ENCODE measurements at regions not wholly inside any gene's neighbourhood (a gene's known extent, or its start where the extent isn't known, plus 50 kb on each side); places are given as distances from the start of the nearest gene placed in this dataset.

GRCh38 chr2:34317797-34318196 is 718.7 kb upstream of the FAM98A start:
- no peak overlapping the region for H3K4me3 ChIP-seq (ENCODE audit: low read length)
- DNase-seq (ENCODE audit: low read depth), result no peak
- TF ChIP-seq, protein P1, sequence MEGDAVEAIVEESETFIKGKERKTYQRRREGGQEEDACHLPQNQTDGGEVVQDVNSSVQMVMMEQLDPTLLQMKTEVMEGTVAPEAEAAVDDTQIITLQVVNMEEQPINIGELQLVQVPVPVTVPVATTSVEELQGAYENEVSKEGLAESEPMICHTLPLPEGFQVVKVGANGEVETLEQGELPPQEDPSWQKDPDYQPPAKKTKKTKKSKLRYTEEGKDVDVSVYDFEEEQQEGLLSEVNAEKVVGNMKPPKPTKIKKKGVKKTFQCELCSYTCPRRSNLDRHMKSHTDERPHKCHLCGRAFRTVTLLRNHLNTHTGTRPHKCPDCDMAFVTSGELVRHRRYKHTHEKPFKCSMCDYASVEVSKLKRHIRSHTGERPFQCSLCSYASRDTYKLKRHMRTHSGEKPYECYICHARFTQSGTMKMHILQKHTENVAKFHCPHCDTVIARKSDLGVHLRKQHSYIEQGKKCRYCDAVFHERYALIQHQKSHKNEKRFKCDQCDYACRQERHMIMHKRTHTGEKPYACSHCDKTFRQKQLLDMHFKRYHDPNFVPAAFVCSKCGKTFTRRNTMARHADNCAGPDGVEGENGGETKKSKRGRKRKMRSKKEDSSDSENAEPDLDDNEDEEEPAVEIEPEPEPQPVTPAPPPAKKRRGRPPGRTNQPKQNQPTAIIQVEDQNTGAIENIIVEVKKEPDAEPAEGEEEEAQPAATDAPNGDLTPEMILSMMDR (conservative IDR thresholded peaks at IDR 0.05; ENCODE audit: low read length), result no peak

DNA sequence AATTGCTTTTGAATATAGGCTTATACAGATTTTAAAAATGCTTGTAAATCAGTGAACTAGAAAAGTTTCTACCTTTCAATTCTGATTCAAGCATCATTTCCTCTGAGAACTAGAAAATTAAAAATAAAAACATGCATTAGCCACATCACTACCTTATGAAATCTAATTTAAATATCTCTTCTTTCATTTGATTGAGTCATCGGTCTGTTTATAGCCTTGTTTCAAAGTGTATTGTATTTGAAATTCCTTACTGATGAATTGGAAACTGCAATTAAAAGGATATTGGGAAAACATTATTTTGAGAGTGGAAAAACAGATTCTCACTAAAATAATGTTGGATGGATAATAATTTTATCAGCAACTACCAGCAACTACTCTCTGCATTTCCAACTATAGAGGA is 717.7 kb upstream of the FAM98A start:
- TF ChIP-seq, protein P1 (conservative IDR thresholded peaks at IDR 0.05; ENCODE audit: low read length), result no peak

GRCh38 chr2:34311816-34312215 is 712.7 kb upstream of the FAM98A start:
- DNase-seq (ENCODE audit: low read depth), result no peak
- H3K4me3 ChIP-seq (ENCODE audit: low read length), result no peak overlapping the region
- TF ChIP-seq, protein P1 (conservative IDR thresholded peaks at IDR 0.05; ENCODE audit: low read length), result no peak

More for the DNA sequence above, 717.7 kb upstream of the FAM98A start:
- no peak overlapping the region for H3K4me3 ChIP-seq (ENCODE audit: low read length)
- DNase-seq (ENCODE audit: low read depth), result no peak

- DNase-seq (ENCODE audit: low read depth), result no peak
- TF ChIP-seq, protein P1 (conservative IDR thresholded peaks at IDR 0.05; ENCODE audit: low read length), result no peak
- no peak overlapping the region for H3K4me3 ChIP-seq (ENCODE audit: low read length)
These were observed 709.0 kb upstream of the FAM98A start for GRCh38 chr2:34308140-34308539.

DNA sequence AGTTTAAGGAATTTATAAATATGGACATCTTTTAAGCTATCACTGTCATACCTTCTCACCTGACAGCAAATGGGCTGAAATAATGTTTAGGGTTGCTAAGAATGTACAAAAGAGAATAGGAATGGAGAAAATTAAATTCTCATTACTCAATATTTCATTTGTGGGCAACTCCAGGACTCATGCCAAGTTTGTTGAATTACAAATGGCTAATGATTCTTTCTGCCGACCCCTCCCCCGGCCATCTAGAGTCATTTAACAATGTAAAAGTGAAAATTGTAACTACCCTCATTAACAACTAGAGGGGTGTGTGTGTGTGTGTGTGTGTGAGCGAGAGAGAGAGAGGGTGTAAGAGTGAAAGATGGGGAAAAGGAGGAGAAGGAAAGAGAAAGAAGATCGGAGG is 708.5 kb upstream of the FAM98A start:
- TF ChIP-seq, protein P1 (conservative IDR thresholded peaks at IDR 0.05; ENCODE audit: low read length), result no peak
- no peak for DNase-seq (ENCODE audit: low read depth)
- no peak overlapping the region for H3K4me3 ChIP-seq (ENCODE audit: low read length)

DNA sequence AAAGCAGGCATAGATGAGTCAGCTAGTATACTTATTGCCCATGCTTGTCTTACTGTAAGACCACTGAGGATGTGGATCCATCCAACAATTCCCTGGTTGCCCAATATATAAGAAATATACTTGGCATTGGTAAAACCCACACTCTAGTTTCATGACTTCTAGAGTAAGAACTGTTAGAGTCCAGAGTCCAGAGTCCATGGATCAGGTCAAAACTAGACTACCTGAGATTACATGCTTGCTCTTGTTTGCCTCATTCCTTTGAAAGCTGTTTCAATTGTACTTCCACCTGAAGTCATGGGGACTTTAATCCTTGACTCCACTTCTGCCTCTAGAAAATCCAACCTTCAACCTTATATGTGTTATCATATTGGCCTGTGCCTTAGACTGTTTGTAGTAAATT is 707.6 kb upstream of the FAM98A start:
- no peak overlapping the region for H3K4me3 ChIP-seq (ENCODE audit: low read length)
- no peak for DNase-seq (ENCODE audit: low read depth)
- TF ChIP-seq, protein P1 (conservative IDR thresholded peaks at IDR 0.05; ENCODE audit: low read length), result no peak

GRCh38 chr2:34305587-34305986 is 706.5 kb upstream of the FAM98A start:
- TF ChIP-seq, protein P1 (conservative IDR thresholded peaks at IDR 0.05; ENCODE audit: low read length), result no peak
- H3K4me3 ChIP-seq (ENCODE audit: low read length), result no peak overlapping the region
- DNase-seq (ENCODE audit: low read depth), result no peak

Data from AG10803 (cell line).